Activated CD8-positive, alpha-beta T cell treated with anti-CD3 and anti-CD28 coated beads, Interleukin-2, amount 10 ng/mL, durations not matched to agents 7 days and 5 days (primary cell): ENCODE measurements at regions not wholly inside any gene's neighbourhood (a gene's known extent, or its start where the extent isn't known, plus 50 kb on each side); places are given as distances from the start of the nearest gene placed in this dataset.
A peak's percentile ranks its signal among the peaks of the same experiment; 100 is the strongest.

Experiments used
- ATAC-seq: fragments of 150-1000 bp; cut with Tn5 transposase; one replicate; pipeline ENCODE4 v1.10.0; 2021; ENCODE audit warnings: moderate library complexity
- CTCF ChIA-PET: fragments of 350-600 bp; sonication (Branson Sonifier 250); formaldehyde crosslinking; loops from one replicate; lab custom pipeline; 2021; ENCODE audit warnings: antibody characterized with exemption; lab: Charles Lee
- POLR2A ChIA-PET: fragments of 350-600 bp; sonication (Branson Sonifier 250); formaldehyde crosslinking; loops from one replicate; lab custom pipeline; 2021; ENCODE audit warnings: antibody characterized with exemption; lab: Charles Lee
- DNase-seq: peaks from one replicate; pipeline ENCODE4 v3.0.0-alpha.2; 2020
- H3K27ac Mint-ChIP-seq: one replicate; pipeline ENCODE4 v1.8.0; 2021; ENCODE audit warnings: mild to moderate bottlenecking, mixed read lengths
- H3K27me3 Mint-ChIP-seq: one replicate; pipeline ENCODE4 v1.8.0; 2021; ENCODE audit warnings: low read depth, mixed read lengths
- H3K36me3 Mint-ChIP-seq: one replicate; pipeline ENCODE4 v1.8.0; 2021; ENCODE audit warnings: low read depth, mixed read lengths
- H3K4me1 Mint-ChIP-seq: one replicate; pipeline ENCODE4 v1.8.0; 2021; ENCODE audit warnings: low read depth, mixed read lengths
- H3K4me3 Mint-ChIP-seq: one replicate; pipeline ENCODE4 v1.8.0; 2021; ENCODE audit warnings: mild to moderate bottlenecking, mixed read lengths
- H3K9me3 Mint-ChIP-seq: one replicate; pipeline ENCODE4 v1.8.0; 2022; ENCODE audit warnings: mixed read lengths; ENCODE audit not compliant: insufficient read depth

DNA sequence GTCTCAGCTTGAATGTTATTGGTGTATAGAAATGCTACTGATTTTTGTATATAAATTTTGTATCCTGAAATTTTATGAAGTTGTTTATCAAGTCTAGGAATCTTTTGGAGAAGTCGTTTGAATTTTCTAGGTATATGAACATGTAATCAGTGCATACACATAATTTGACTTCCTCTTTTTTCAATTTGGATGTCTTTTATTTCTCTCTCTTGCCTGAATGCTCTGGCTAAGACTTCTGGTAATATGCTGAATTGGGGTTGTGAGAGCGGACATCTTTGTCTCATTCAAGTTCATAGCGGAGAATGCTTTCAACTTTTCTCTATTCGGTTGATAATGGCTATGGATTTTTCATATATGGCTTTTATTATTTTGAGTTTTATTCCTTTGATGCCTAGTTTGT is 100.9 kb upstream of the MCTP2 start:
- H3K9me3 Mint-ChIP-seq, result no peaks in the 10 kb centered on the region
- ChIA-PET CTCF (interaction anchor here (0.8 to 1.2 kb wide), 2 partner anchors 10 to 11 kb away, joined by 4 read pairs; no protein-coding TSS in a partner anchor), POLR2A (no interaction called here)
- no peak overlapping the region for H3K27ac Mint-ChIP-seq
- H3K4me1 Mint-ChIP-seq, result no peaks in the 10 kb centered on the region
- DNase-seq (no peak), ATAC-seq (no peak)
- H3K4me3 Mint-ChIP-seq, result no peak overlapping the region
- peaks cover 41% of the 10 kb centered on the region for H3K27me3 Mint-ChIP-seq
- no peaks in the 10 kb centered on the region for H3K36me3 Mint-ChIP-seq

- H3K9me3 Mint-ChIP-seq, result no peaks in the 10 kb centered on the region
- DNase-seq (no peak), ATAC-seq (no peak)
- H3K4me3 Mint-ChIP-seq, result no peak overlapping the region
- no peaks in the 10 kb centered on the region for H3K36me3 Mint-ChIP-seq
- POLR2A ChIA-PET, result no interaction called here
- H3K4me1 Mint-ChIP-seq, result no peaks in the 10 kb centered on the region
- H3K27ac Mint-ChIP-seq, result no peak overlapping the region
- CTCF ChIA-PET, result interaction anchor here (1.8 kb wide), 1 partner anchor 37 kb away, joined by 4 read pairs; no protein-coding TSS in a partner anchor
- H3K27me3 Mint-ChIP-seq, result peaks cover 30% of the 10 kb centered on the region
Measured at GRCh38 chr15:94127006-94127405, 104.4 kb upstream of the MCTP2 start.

DNA sequence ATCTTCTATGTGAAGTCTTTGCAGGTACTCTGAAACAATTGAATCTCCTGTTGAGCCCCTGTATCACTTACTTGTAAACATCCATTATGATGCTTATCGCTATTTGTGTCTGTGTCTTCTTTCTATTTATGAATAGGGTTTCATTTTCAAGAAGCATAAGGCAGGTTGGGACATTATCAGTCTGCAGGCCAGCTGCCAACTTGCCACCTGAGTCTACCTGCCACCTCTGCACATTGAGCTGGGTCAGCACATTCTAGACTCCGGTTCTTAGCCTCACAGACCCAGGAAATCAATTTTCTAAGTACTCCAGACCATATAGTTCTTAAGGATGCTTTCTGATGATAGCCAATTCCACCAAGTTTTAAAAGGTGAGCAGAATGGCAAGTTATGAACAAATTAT is 105.7 kb upstream of the MCTP2 start:
- ChIA-PET POLR2A (no interaction called here), CTCF (interaction anchor here (1.2 to 1.8 kb wide), 2 partner anchors 39 to 1037 kb away, joined by 3 to 4 read pairs; no protein-coding TSS in a partner anchor)
- H3K27ac Mint-ChIP-seq, result no peak overlapping the region
- H3K36me3 Mint-ChIP-seq, result no peaks in the 10 kb centered on the region
- H3K4me1 Mint-ChIP-seq, result no peaks in the 10 kb centered on the region
- no peak for DNase-seq
- H3K27me3 Mint-ChIP-seq, result peaks cover 22% of the 10 kb centered on the region
- H3K4me3 Mint-ChIP-seq, result no peak overlapping the region
- no peak for ATAC-seq
- H3K9me3 Mint-ChIP-seq, result no peaks in the 10 kb centered on the region

GRCh38 chr15:94125156-94125555 is 106.2 kb upstream of the MCTP2 start:
- CTCF ChIA-PET, result interaction anchor here (1.2 to 1.8 kb wide), 2 partner anchors 39 to 1037 kb away, joined by 3 to 4 read pairs; no protein-coding TSS in a partner anchor
- DNase-seq, result no peak
- Mint-ChIP-seq H3K36me3 (no peaks in the 10 kb centered on the region), H3K9me3 (no peaks in the 10 kb centered on the region), H3K4me3 (no peak overlapping the region), H3K4me1 (no peaks in the 10 kb centered on the region), H3K27me3 (peaks cover 17% of the 10 kb centered on the region), H3K27ac (no peak overlapping the region)
- POLR2A ChIA-PET, result no interaction called here
- ATAC-seq, result no peak

DNA sequence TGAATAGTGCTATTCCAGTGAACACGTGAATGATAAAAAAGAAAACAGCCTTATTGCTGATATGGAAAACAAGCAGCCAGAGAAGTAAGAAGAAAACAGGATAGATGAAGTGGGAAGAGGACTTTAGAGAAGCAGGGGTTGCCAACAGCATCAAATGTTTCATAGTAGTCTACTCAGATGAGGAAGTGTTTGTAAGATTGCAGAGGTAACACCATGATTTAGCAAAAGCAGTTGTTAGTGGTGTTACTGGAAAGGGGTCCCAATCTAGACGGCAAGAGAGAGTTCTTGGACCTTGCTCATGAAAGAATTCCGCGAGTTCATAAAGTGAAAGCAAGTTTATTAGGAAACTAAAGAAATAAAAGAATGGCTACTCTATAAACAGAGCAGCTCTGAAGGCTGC is 108.8 kb upstream of the MCTP2 start:
- Mint-ChIP-seq H3K9me3 (no peaks in the 10 kb centered on the region), H3K27ac (no peak overlapping the region), H3K36me3 (no peaks in the 10 kb centered on the region), H3K27me3 (peaks cover 10% of the 10 kb centered on the region), H3K4me3 (no peak overlapping the region), H3K4me1 (no peaks in the 10 kb centered on the region)
- ChIA-PET CTCF (no interaction called here), POLR2A (no interaction called here)
- DNase-seq, result no peak
- no peak for ATAC-seq

DNA sequence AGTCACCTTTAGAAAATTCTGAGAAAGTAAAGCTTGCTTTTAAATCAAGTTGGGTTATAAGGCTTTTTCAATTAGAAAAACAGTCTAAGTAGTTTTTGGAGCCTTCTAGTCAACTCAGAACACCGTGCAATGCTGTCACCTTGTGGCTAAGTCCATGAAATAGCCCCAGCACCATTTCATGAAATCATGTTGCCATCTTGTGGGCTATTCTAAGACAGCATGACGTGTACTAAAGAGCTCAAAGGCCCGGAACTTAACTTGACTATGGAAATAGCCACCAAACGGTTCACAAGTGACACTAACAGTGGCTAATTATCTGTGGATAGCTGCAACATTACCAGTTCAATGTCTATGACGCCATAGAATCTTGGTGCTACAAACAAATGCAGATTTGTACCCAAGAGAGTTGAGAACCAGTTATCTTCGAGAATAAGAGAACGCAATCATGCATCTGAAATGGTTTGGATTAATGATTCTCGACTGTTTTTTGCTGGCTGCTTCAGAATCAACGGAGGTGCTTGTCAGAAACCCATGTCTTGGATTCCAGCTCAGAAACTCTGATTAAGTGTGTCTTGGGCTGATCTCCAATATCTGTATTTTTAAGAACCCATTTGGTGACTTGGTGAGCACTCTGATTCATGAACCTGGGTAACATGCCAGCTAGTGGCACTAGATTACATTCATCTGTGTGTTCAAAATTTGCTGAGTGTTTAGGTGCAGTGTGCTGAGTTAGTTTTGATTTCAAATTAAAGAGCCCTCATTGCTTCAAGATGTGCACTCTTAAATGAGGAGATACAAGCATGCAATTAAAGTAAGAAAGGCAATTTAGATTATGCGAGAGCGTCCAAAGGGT is 111.2 kb upstream of the MCTP2 start:
- Mint-ChIP-seq H3K4me1 (no peaks in the 10 kb centered on the region), H3K27ac (no peak overlapping the region), H3K27me3 (peaks cover 10% of the 10 kb centered on the region), H3K4me3 (no peak overlapping the region), H3K36me3 (no peaks in the 10 kb centered on the region), H3K9me3 (no peaks in the 10 kb centered on the region)
- ChIA-PET POLR2A (no interaction called here), CTCF (interaction anchor here (0.6 to 2.1 kb wide), 55 partner anchors 8 to 1323 kb away, joined by 3 to 41 read pairs (median 4); partner anchors contain the start of gene RGMA)
- DNase-seq (peak; percentile 75), ATAC-seq (peak; percentile 99)

GRCh38 chr15:94119298-94119811 is 112.0 kb upstream of the MCTP2 start:
- no peaks in the 10 kb centered on the region for H3K4me1 Mint-ChIP-seq
- CTCF ChIA-PET, result interaction anchor here (0.6 to 2.1 kb wide), 42 partner anchors 8 to 1322 kb away, joined by 3 to 41 read pairs (median 4); partner anchors contain the start of gene RGMA
- H3K27ac Mint-ChIP-seq, result no peak overlapping the region
- DNase-seq (no peak), ATAC-seq (no peak)
- H3K36me3 Mint-ChIP-seq, result no peaks in the 10 kb centered on the region
- no peaks in the 10 kb centered on the region for H3K9me3 Mint-ChIP-seq
- POLR2A ChIA-PET, result no interaction called here
- peaks cover 15% of the 10 kb centered on the region for H3K27me3 Mint-ChIP-seq
- H3K4me3 Mint-ChIP-seq, result no peak overlapping the region

GRCh38 chr15:94110476-94111130 is 120.8 kb upstream of the MCTP2 start:
- CTCF ChIA-PET, result interaction anchor here (0.9 to 1.4 kb wide), 2 partner anchors 9 to 1023 kb away, joined by 3 to 4 read pairs; no protein-coding TSS in a partner anchor
- Mint-ChIP-seq H3K36me3 (no peaks in the 10 kb centered on the region), H3K4me1 (no peaks in the 10 kb centered on the region), H3K27me3 (peaks cover 27% of the 10 kb centered on the region), H3K9me3 (no peaks in the 10 kb centered on the region), H3K27ac (no peak overlapping the region), H3K4me3 (no peak overlapping the region)
- ATAC-seq (no peak), DNase-seq (no peak)
- POLR2A ChIA-PET, result no interaction called here

GRCh38 chr15:94107652-94108051 is 123.7 kb upstream of the MCTP2 start:
- Mint-ChIP-seq H3K4me3 (no peak overlapping the region), H3K9me3 (no peaks in the 10 kb centered on the region), H3K4me1 (no peaks in the 10 kb centered on the region), H3K27ac (no peak overlapping the region), H3K27me3 (peaks cover 16% of the 10 kb centered on the region), H3K36me3 (no peaks in the 10 kb centered on the region)
- DNase-seq (no peak), ATAC-seq (no peak)
- POLR2A ChIA-PET, result no interaction called here
- CTCF ChIA-PET, result interaction anchor here (1.5 kb wide), 1 partner anchor 12 kb away, joined by 6 read pairs; no protein-coding TSS in a partner anchor

DNA sequence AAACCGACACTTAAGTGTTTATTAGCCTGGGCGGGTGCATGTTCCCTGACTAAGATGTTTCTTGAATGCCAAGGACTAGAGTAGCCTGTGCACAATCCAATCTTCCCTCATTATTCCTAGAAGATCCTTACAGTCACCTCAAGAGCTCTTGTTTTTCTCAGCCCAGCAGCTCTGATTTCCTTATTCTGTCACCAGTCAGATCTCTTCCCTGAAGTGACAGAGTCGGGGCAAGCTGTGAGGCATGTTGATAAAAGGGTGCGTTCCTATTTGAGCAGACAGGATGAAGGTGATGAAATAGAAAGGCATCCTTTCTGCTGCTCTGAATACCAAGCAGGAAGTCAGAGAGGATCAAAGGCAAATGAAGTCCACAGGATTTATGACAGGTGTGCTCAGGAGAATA is 125.6 kb upstream of the MCTP2 start:
- ChIA-PET POLR2A (no interaction called here), CTCF (no interaction called here)
- H3K27ac Mint-ChIP-seq, result no peak overlapping the region
- H3K4me1 Mint-ChIP-seq, result no peaks in the 10 kb centered on the region
- peaks cover 8% of the 10 kb centered on the region for H3K27me3 Mint-ChIP-seq
- no peak for DNase-seq
- H3K36me3 Mint-ChIP-seq, result no peaks in the 10 kb centered on the region
- no peak overlapping the region for H3K4me3 Mint-ChIP-seq
- no peak for ATAC-seq
- no peaks in the 10 kb centered on the region for H3K9me3 Mint-ChIP-seq

- no peaks in the 10 kb centered on the region for H3K36me3 Mint-ChIP-seq
Measured at GRCh38 chr15:94100863-94101262, 130.5 kb upstream of the MCTP2 start.

GRCh38 chr15:94099574-94099960 is 131.8 kb upstream of the MCTP2 start:
- H3K9me3 Mint-ChIP-seq, result no peaks in the 10 kb centered on the region
- H3K27me3 Mint-ChIP-seq, result peaks cover 2% of the 10 kb centered on the region
- no peaks in the 10 kb centered on the region for H3K36me3 Mint-ChIP-seq
- DNase-seq, result no peak
- CTCF ChIA-PET, result no interaction called here
- no peaks in the 10 kb centered on the region for H3K4me1 Mint-ChIP-seq
- ATAC-seq, result no peak
- no peak overlapping the region for H3K4me3 Mint-ChIP-seq
- no peak overlapping the region for H3K27ac Mint-ChIP-seq
- POLR2A ChIA-PET, result no interaction called here

More at GRCh38 chr15:94100863-94101262, 130.5 kb upstream of the MCTP2 start:
- CTCF ChIA-PET, result no interaction called here
- DNase-seq, result no peak
- H3K4me1 Mint-ChIP-seq, result no peaks in the 10 kb centered on the region
- H3K27me3 Mint-ChIP-seq, result peaks cover 2% of the 10 kb centered on the region
- no peak overlapping the region for H3K4me3 Mint-ChIP-seq
- no peak for ATAC-seq
- H3K9me3 Mint-ChIP-seq, result no peaks in the 10 kb centered on the region
- POLR2A ChIA-PET, result no interaction called here
- no peak overlapping the region for H3K27ac Mint-ChIP-seq
